ENCODE measurements at regions not wholly inside any gene's neighbourhood (a gene's known extent, or its start where the extent isn't known, plus 50 kb on each side); places are given as distances from the start of the nearest gene placed in this dataset.
A peak's percentile ranks its signal among the peaks of the same experiment; 100 is the strongest.

DNA sequence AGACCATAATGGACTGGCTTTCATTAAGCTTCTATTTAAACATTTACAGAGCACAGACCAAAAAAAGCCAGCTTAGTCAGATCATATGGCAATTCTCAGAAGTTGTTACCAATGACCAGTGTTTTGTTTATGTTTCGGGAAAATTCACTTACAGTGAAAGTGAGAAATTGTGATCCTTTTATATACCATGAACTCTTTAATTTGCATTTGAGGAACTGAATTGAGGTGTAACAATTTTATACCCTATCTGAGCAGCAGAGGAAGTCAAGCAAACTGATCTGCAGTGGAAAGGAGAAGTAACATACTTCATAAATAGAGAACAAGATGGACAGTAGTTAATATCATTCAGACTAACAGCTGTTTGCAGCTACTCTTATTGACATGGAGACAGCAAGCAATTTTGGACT is 97.1 kb downstream of the TMA16 start:
- TF ChIP-seq, protein P1, sequence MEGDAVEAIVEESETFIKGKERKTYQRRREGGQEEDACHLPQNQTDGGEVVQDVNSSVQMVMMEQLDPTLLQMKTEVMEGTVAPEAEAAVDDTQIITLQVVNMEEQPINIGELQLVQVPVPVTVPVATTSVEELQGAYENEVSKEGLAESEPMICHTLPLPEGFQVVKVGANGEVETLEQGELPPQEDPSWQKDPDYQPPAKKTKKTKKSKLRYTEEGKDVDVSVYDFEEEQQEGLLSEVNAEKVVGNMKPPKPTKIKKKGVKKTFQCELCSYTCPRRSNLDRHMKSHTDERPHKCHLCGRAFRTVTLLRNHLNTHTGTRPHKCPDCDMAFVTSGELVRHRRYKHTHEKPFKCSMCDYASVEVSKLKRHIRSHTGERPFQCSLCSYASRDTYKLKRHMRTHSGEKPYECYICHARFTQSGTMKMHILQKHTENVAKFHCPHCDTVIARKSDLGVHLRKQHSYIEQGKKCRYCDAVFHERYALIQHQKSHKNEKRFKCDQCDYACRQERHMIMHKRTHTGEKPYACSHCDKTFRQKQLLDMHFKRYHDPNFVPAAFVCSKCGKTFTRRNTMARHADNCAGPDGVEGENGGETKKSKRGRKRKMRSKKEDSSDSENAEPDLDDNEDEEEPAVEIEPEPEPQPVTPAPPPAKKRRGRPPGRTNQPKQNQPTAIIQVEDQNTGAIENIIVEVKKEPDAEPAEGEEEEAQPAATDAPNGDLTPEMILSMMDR (IDR thresholded peaks at IDR 0.05; ENCODE audit: low read depth, low read length): peak; percentile 26; the same call in 1 of the 2 replicates
- TF ChIP-seq EZH2phosphoT487 (IDR thresholded peaks at IDR 0.05; ENCODE audit: low read depth): no peak

Measured in OCI-LY3 (cell line).